ENCODE measurements at regions not wholly inside any gene's neighbourhood (a gene's known extent, or its start where the extent isn't known, plus 50 kb on each side); places are given as distances from the start of the nearest gene placed in this dataset.

DNA sequence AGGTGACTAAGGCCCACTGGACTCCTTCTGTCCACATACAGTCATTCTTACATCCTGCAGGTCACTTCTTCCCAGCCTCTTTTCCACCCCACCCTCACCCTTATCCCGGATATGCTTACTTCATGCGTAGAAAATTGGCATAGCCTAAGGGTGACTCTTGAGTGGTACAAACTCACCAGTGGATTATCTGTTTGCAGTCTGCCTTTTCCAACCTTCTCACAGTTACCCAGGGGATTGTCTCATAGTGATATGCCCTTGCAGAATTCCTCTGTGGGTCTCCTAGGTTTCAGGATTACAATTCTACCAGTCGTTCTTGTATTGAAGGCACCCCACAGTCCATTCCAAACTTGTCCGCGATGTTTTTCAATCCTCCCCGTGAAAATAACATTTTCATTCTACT, 752.9 kb upstream of the HS6ST1 start:
- DNase-seq: no peak

DNA sequence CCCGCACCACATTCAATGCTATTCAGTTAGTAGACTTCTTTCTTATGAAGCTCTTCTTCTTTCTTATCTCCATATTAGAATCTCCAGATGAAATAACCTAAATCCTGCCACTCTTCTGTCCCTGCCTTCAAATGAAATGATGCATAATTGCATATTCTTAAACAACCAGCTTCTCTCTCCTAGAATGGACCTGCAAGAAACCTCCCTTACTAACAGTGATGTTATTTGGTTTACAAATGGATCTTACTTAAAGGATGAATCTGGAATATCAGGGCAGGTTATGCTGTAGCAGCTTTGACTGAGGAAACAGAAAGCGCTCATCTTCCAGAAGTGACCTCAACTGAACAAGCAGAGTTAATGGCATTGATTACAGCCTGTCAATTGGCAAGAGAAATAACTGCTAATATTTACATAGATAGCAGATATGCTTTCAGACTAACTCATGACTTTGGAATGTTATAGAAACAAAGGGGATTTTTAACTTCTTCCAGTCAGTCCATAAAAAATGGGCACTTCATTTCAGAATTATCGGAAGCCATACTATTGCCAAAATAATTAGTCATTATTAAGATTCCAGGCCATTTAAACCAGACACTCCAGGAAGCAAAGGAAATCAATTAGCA, 755.7 kb upstream of the HS6ST1 start:
- DNase-seq: no peak

DNA sequence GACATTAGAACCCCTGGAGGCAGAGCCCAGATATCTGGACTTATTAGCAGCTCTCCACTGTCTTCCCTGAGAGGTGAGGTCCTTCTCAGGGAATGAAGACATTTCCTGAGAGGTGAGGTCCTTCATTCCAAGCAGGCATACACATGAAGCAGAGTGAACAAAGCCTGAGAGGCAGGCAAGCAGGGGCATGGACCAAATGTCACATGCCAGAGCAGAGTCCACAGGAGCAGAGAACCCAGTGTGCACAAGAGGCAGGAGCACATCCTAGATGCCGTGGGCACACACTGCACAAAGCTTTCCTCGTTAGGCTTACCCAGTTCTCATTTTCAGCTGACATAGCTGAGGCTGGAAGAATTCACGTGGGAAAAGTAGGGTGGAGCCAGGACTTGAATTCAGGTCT, 759.9 kb upstream of the HS6ST1 start:
- no peak for DNase-seq

DNA sequence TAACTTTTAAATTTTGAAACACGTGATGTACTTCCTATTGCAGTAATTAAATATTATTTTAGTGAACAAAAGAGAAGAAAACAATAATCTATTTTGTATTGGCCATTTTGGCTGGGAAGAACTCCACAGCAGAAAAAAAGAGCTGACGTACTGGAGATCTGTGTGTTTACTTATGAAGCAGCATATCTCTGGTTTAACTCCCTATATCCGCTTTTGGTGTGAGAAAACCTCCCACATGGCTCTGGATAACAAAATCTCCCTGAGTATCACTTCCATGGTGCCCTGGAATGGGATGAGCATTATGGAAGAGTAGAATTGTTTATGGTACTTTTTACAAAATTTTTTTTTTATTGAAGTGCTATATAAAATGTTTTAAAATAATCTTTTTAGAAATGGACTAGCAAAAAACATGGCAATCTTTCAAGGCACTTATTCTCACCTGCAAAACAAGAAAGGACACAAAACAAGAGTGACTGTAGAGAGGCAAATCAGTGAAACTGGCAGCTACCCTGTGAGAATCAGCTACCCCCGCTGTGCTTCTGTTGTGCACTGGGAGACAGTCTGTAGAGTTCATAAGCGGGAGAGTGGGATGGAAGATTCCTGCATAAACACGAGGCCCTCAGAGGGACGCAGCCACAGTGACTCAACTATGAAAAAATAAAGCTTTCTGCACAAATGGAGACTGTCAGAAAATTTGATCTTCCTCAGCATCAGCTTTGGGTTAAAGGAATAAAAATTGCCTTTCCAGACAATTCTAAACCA, 762.2 kb upstream of the HS6ST1 start:
- peak in 5 of 58 donors; percentile 16 to 39 (median 31) for DNase-seq

DNA sequence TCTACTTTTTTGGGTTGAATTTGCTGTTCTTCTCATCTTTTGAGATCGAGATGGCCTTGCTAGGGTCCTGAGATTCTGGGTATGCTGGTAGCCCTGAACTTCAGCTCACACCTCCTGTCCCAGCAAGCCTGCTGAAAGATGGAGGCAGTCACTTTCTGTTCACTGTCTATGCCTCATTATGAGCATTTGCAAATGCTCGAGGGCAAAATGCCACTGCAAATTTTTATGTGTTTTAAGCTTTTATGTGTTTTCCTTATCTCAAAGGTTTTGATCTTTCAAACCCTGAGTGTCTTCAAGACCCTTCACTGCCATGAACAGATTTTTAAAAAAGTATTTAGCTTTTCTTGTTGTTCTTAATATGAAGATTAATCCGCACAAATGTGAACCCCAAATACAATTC, 766.7 kb upstream of the HS6ST1 start:
- DNase-seq: no peak

DNA sequence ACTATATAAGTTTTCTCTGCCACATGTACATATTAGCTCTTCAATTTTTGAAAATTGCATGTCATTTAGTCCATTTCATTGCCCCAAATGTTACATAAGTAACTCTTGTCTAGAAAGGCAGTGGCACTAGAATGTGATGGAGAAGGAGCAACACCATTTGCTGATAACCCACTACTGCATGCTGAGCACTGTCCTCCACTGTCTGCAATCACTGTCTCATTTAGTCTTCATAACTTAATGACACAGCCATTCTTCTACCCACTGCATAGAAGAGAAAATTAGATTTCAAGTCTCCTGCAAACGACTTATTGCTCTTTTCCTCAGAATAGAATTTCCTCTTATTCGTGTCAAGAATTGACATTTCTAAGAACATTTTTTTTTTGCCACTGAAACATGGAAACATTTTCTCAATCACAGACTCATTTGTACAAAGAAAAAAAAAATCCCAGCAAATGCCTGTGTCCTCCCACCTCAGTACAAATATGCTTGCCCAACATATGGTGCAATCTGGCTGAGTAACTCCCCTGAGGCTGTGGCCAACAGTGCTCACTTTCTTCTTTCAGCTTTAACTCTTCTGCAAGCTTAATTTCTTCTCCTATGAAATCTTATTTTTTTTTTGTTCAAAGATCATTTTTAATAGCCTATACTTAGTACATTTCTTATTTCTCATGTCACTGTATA, 768.6 kb upstream of the HS6ST1 start:
- DNase-seq: peak in 6 of 58 donors; percentile 7 to 66 (median 26)

DNA sequence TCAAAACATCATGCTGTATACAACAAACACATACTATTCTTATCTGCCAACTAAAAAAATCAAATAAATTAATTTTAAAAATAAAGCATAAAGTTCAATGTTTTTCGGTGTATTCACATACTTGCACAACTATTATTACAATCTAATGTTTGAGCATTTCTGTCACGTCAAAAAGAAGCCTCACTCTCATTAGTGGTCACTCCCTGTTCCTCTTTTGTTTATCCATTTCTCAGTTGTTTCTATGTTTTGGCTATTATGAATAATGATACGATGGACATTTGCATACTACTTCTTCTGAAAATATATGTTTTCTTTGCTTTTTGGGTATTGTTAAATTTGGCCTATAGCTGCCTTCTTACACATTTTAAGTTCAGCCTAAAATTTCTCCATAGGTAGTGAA, 773.0 kb upstream of the HS6ST1 start:
- no peak for DNase-seq

DNA sequence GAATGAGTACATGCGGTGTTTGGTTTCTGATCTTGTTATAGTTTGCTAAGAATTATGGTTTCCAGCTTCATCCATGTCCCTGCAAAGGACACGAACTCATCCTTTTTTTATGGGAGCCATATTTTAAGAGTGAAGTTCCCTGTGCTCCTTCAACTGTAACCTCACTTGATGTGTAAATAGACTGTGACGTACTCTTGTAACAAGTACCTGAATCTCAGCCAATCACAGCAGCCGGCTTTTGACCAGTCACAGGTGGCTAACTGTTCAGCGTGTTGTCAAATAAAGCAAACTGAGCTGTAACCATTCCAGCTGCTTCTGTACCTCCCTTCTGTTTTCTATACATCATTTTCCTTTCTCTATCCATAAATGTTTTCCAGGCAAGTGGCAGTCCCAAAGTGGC, 774.3 kb upstream of the HS6ST1 start:
- no peak for DNase-seq

DNA sequence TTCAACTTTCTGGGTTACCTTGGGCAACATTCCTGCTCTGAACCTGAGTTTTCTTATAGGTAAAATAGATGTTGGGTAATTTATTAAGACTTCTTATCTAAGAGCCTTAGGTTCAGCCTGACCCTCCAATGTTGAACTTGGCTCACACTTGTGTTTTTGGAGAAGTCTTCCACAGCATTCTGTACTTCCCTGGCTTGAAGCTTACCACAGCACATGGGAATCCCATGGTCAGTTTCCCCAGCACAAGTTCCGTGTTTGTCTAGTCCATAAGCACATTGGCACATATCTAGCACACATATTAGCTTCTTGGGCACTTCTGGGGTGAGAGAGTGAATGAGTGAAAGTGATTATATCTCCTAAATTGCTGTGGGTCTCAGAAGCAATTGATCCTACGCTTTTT, 782.5 kb upstream of the HS6ST1 start:
- no peak for DNase-seq

DNA sequence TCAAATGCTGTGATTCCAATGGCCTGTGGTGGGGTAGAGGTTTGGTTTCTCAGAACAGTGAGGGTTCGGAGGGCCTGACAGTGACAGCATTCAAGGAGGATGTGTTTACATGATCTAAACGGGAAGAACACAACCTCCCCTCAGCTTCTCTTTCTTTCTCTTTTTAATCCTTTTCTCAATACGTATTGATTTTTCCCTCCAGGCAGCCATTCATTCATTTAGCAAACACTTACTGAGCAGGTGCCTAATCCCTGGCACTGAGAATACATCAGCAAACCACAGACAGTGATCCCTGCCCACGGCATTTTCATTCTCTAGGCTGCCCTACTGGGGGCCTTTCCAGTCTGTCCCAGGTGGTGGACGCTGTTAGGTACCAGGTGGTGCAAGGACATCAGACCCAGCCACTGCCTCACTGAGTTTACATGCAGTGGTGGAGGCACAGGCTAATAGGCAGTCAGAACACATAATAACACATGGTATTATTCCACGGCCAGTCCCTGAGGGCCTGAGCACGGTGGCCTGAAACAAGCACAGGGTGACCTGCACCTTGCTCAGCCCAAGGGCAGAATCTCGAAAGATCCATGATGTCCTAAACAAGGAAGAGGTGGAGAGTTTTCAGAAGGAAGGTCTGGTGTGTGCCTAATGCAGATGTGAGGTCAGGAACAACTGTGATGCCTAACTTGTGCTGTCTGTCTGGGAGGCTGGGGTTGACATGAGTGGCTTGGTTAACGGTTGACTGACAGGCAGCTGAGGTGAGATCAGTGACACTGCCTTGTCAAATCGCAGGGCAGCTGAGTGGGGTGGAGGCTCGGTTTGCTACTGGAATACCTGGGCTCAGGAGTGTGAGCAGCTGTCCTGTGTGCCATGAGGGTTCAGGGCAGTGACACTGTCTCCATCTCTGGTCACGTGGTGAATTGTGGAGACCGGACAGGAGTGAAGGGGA, 785.5 kb upstream of the HS6ST1 start:
- DNase-seq: no peak

DNA sequence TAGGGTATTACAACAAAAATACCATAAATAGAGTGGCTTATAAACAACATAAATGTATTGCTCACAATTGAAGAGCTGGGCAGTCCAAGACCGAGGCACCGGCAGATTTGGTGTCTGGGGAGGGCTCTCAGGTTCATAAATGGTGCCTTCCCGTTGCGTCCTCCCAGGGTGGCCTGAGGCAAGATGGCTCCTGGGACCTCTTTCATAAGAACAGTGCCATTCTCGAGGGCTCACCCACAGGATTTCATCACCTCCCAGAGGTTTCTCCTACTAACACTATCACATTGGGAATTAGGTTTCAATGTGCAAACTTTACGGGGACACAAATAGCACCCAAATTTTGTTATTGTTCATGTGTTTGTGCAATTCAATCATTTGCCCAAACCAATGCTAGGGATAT, 793.5 kb upstream of the HS6ST1 start:
- DNase-seq: no peak

DNA sequence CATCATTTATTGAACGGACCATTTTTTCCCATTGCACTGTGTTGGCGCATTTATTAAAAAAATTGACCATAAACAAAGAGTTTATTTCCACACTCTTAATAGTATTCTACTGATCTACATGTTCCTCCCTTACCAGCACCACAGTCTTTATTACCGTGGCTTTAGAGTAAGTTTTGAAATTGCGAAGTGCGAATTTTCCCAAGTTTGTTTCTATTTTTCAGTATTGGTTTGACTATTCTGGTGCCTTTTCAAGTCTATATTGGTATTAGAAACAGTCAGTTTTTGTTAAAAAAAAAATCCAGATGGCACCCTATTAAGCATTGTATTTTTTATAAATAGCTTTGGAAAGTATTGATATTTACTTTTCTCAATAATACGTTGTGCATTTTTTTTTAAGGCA, 795.1 kb upstream of the HS6ST1 start:
- DNase-seq: no peak

DNA sequence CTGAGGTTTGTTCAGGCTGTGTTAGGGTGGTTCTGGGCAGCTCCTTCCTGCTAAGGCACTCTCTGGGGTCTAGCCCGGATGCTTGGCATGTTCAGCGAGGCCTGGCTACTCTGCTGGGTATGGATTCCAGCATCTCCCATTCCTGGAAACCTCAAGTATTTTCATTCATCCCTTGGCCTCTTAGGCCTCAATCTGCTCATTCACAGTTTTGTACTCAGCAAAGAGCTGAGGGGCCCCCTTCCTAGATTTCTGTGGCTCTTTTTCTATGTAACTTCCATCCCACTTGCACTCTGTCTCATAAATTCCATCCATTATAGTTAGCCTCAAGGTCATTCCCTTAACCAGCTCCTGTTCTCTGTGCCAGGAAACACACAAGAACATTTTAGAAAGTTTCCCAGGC, 798.8 kb upstream of the HS6ST1 start:
- DNase-seq: peak in 3 of 58 donors; percentile 6 to 21 (median 16)

DNA sequence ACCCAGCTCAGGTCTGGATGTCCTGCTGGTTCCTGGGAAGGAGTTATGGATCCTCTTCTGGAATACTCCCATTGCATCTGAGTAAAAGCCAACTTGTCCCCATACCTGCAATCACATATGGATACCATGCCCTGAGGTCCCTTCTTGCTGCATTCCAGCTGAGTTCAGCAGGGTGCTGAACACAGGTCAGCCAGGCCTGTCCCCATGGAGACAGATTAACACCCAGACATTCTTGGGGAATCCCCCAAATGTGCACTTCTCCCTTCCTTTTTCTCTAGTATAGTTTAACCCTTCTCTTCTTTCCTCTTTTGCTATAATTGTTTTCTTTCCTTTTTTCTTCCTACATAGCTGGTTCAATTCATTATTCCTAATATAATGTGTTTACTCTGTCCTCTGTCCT, 799.6 kb upstream of the HS6ST1 start:
- DNase-seq: no peak

DNA sequence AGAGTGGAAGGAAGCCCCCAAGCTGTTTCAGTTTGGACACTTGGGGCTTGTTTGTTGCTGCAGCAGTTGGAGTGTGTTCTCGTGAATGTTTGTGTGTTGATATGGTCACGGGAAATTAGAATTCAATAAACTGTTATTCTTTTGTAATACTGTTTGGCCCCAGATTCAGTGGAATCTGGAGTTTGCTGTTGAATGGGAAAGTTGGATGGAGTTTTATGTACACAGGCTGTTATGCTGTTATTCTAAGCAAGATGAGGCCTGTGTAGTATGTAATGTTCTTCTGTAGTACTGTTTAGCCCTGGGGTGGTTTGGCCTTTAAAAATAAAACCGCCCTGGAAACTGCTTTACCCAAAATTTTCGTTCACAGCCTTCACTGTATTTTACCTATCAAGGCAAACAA, 810.4 kb upstream of the HS6ST1 start:
- no peak for DNase-seq

DNA sequence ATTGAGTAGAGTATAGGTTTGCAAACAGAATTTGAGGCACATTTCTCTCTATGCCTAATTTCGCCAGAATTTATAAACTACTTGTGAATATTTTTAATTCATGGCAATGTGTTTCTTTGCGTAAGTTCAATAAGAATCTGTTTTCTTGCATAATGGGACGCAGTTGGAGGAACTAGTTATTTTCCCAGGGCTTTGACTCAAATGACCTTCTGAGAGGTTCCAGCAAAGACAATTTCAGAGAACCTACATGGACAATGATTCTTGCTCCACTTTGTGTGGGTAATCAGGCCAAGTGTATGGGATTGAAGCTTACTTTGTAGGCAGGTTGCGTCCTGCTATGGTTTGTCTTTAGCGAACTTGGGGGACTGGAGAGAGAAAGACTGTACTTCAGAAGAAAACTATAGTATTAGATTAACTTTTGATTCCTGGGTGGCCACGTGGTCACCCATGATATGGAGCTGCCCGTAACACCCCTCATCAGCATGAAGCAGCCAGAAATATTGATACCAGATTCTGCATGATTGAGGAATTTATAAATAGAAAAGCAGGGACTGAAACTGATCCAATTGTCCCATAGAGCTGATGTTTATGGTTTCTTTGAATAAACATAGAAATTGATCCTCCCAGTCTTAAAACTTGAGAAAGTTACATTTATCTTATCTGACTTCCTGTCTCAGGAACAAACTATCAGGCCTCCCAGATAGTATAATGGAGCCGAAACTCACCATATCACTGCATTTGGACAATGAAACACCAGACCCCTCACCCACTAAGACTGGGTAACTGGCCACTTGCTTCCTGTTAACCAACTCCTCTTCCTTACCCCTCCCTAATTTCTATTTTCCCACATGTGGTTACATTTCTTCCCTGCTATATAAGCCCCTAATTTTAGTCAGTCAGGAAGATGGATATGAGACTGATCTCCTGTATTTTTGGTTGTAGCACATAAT, 815.3 kb upstream of the HS6ST1 start:
- DNase-seq: no peak

DNA sequence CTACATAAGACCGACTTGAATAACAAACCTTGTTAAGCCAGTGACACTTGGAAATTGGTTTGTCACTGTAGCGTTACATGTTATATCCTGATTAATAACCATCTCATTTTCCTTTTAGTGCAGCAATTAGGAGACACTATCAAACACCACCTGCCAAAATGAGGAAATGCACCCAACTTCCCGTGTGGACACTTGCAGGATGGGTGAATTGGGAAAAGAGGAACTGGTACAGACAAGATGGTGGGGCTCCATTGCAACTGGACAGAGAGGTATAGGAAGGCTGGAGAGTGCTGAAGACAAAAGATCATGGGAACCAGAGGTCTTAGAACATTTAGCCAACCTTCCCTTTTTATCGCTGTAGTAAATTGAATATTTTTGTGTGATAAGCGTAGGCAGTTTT, 816.3 kb upstream of the HS6ST1 start:
- DNase-seq: no peak

DNA sequence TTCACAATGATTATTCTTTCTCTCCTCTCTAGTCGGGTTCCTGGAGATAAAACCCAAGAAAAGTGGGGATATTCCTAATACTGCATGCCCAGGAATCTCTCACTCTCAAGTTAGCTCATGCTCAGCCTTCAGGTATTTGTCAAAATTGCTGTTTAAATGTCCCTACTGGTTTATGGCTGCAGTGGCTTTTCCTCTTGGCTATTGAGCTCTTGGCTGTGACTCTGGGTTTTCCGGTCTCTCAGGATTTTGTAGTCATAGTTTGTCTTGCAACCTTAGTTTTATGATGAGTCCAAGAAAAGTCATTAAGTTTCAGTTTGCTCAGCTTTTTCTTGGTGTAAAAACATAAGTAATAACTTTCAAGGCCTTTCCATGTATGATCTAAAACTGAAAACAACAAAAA, 820.7 kb upstream of the HS6ST1 start:
- DNase-seq: no peak

DNA sequence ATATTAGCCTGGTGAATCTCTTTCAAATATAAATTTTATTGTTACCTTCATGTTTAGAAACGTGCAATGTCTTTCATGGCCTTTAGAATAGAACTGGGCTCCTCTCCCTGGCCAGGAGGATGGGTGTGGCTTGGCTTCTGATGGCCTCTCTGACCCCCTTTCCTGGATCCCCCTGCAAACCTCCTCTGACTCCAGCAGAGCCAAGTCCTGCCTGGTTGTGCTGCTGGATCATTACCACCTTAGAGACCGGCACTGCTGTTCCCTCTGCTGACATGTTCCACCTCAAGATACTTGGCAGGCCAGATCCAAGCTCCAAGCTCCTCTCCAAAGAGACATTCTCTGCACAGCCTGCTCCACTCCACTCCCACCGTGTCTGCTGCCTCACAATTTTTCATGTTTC, 823.8 kb upstream of the HS6ST1 start:
- no peak for DNase-seq

DNA sequence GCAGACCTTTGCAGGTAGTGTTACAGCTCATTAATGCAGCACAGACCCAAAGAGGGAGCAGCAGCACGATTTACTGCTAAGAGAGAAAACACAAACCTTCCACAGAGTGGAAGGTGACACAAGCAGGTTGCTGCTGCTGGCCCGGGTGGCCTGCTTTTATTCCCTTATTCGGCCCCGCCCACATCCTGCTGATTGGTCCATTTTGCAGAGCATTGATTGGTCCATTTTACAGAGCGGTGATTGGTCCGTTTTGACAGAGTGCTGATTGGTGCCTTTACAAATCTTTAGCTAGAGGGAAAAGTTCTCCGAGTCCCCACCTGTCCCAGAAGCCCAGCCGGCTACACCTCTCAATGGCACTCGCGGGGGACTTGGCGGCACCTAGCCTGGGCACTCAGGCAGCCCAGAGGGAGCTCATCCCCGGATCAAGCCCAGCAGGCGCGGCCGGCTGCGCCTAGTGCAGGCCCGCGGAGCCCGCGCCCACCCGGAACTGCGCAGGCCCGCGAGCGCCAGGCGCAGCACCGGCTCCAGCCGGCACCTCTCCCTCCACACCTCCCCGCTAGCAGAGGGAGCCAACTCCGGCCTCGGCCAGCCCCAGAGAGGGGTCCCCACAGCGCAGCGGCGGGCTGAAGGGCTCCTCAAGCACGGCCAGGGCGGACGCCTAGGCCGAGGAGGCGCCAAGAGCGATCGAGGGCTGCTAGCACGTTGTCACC, 825.6 kb upstream of the HS6ST1 start:
- DNase-seq: no peak
